Colon (tissue), 2 donors: ENCODE measurements at regions not wholly inside any gene's neighbourhood (a gene's known extent, or its start where the extent isn't known, plus 50 kb on each side); places are given as distances from the start of the nearest gene placed in this dataset.

Source experiments
- FAIRE-seq: peaks from 2 replicates; lab custom pipeline; 2012; peaks lifted over from hg19 to GRCh38; lab: Jason Lieb, UNC
- donor health status: control.
- donor health status: control.

DNA sequence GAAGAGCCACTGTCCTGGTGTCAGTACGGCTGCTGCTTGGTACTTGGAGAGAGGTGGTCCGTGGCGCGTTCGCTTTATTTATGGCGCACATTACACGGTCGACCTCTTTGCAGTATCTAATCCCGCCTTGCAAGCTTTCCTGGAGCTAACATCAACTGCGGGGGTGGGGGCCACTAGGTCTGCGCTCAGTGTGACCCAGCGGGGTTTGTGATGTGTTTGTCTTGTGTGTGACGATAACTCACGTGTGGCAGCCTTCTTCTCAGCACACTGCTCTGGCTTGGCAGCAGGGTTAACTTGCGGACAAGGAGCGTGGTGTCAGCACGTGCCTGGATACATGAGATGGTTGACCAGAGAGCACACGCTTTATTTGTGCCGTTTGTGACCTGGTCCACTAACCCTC, 122.2 kb upstream of the RTL1 start:
- FAIRE-seq = no peak

GRCh38 chr14:101026341-101026740, 122.8 kb upstream of the RTL1 start:
- no peak for FAIRE-seq

DNA sequence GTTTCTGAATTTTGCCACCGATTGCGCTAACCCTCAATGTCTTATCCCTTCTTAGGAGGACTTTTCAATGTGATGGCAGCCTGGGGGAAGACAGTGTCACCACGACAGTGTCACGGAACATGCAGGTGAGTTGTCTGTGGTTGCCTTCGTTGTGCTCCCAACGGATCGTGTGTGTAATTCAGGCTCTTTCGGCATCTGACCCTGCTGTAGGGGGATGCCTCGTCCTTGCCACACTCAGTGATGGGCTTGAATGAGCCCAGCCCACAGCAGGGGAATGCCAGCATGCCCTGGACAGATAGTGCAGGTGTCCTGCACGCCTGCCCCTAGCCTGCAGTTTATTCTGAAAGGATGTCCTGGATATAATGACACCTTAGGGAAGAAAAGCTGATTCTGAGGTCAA, 123.8 kb upstream of the RTL1 start:
- no peak for FAIRE-seq

- no peak for FAIRE-seq
These were observed 124.4 kb upstream of the RTL1 start for GRCh38 chr14:101027966-101028365.

- FAIRE-seq = no peak
These were observed 125.6 kb upstream of the RTL1 start for GRCh38 chr14:101028971-101029667.

DNA sequence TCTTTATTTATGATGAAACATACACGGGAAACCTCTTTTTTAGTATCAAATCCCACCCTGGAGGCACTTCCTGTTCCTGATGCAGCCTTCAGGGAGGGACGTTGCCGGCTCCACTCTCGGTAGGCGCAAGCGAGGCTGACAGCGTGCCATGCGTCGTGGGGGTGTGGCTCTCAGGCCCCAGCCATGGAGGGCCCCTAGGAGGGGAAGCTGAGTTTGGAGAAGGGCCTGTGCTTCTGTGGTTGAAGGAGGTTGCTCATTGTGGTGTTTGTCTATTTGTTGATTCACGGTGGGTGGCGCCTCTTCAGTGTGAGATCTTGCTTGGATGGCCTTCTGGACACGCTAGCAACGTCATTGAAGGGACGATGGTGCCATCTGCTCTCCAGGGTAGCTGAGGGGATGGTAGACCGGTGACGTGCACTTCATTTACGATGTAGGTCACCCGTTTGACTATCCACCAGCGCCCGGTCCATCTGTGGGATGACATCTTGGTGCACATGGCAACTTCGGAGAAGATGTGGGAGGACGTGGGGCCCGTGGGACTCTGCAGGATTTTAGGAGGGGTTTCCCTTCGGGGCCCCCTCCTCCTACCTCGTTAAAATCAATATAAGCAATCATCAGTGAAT, 126.3 kb upstream of the RTL1 start:
- FAIRE-seq = no peak

DNA sequence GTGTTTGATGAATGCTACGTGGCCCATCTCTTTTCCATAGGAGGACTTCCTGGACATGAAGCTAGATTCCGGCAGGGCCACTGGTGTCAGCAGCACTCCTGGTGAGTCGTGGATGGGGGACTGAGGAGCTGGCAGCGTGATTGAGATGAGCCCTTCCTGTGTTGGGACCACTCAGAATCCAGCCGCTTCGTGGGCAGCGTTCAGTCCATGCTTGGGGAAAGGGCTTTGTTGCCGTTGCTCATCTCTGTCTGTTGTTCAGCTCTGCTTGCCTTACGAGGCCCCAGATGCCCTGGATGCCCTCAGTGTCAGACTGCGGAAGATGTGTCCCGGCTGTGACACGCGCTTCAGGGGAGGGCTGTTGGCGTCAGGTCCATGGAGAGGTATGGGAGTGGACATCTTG, 127.1 kb upstream of the RTL1 start:
- no peak for FAIRE-seq

GRCh38 chr14:101031186-101031585, 127.7 kb upstream of the RTL1 start:
- no peak for FAIRE-seq

- FAIRE-seq = no peak
These were observed 128.2 kb upstream of the RTL1 start for GRCh38 chr14:101031721-101032120.

DNA sequence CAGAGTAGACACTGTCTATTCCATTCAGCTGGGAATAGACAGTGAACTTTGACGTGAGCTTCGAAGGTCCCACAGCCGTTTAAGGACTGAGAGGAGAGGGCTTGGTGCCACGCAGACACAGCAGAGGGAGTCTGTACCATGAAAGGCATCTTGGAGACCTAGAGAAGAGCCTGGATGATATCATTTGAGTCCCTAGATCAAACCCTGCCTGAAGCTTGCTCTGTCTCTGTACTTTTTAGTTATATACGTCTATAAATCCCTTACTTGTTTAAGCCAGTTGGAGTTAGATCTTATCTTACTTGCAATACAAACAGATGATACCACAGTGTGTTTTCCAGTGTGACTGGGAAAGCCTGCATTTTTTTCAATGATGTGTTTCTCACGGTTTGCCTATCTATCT, 128.9 kb upstream of the RTL1 start:
- no peak for FAIRE-seq

GRCh38 chr14:101033006-101033405, 129.5 kb upstream of the RTL1 start:
- FAIRE-seq = no peak

- FAIRE-seq = no peak
These were observed 130.1 kb upstream of the RTL1 start for GRCh38 chr14:101033446-101034165.

- FAIRE-seq = no peak
These were observed 131.5 kb upstream of the RTL1 start for GRCh38 chr14:101034986-101035385.

DNA sequence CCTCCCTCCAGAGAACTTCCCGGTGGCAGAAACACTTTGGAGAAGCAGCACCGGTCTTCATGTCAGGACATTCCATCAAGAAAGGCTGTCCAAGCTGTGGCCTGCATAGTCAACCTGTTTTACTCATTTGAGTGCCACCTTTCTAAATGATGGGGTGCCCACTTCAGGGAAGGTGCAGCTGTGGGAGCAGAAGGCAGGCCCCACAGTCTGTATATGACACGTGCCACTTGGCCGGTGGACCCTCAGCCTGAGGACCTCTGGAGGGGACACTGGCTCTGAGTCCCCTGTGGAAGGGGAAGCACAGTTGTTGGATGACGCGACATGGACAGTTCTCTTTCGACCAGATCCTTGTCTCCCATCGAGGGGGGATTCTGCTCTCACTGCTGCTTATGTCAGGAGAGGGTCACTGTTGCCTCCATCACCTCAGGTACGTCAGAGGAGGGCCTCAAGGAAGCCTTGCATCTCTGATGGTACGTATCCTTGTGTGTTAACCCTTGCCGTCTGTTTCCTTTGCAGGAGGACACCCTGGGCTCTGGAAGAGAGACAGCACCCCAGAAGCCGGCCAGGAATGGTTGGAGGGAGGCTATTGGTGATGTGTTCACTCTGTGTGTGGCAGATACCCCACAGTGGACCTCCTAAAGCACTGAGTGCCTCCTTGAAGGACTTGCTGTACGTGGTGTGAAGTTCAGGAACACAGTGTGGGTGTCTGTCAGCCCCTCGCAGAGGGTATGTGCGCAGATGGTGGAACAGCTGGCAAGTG, 132.1 kb upstream of the RTL1 start:
- no peak for FAIRE-seq

- no peak for FAIRE-seq
These were observed 133.7 kb upstream of the RTL1 start for GRCh38 chr14:101037021-101037817.

GRCh38 chr14:101039031-101039754, 135.7 kb upstream of the RTL1 start:
- no peak for FAIRE-seq

- FAIRE-seq = no peak
These were observed 136.2 kb upstream of the RTL1 start for GRCh38 chr14:101039755-101040138.

- FAIRE-seq = no peak
These were observed 137.3 kb upstream of the RTL1 start for GRCh38 chr14:101040538-101041442.

GRCh38 chr14:101043891-101044290, 140.4 kb upstream of the RTL1 start:
- no peak for FAIRE-seq

GRCh38 chr14:101044741-101045140, 141.2 kb upstream of the RTL1 start:
- no peak for FAIRE-seq
